Fibroblast of lung (primary cell): ENCODE measurements at regions not wholly inside any gene's neighbourhood (a gene's known extent, or its start where the extent isn't known, plus 50 kb on each side); places are given as distances from the start of the nearest gene placed in this dataset.

ENCODE experiments used
- CTCF ChIP-seq, 2 donors: IDR thresholded peaks in 1 of 2; conservative IDR thresholded peaks in 1 of 2; 1 replicate in 1 of 2; 2 replicates in 1 of 2; pipeline ENCODE4 v1.5.1; 2011 to 2012; ENCODE audit warnings: low read length in 2 of 2, control low read depth in 1 of 2, inconsistent platforms in 1 of 2, low read depth in 1 of 2, mild to moderate bottlenecking in 1 of 2
- EZH2 ChIP-seq: IDR thresholded peaks from 2 replicates; pipeline ENCODE4 v1.5.1; 2012; ENCODE audit warnings: low read length, control low read depth, mild to moderate bottlenecking; ENCODE audit errors: missing control alignments

GRCh38 chr9:88075506-88075905 is 62.8 kb downstream of the SPATA31C2 start:
- TF ChIP-seq EZH2, result no peak
- no peak for TF ChIP-seq CTCF (conservative IDR thresholded peaks at IDR 0.05 in 1 of 2, IDR thresholded peaks at IDR 0.05 in 1 of 2; ENCODE audit: low read depth in 1 of 2, low read length in 2 of 2)
